H1 (cell line): ENCODE measurements at regions not wholly inside any gene's neighbourhood (a gene's known extent, or its start where the extent isn't known, plus 50 kb on each side); places are given as distances from the start of the nearest gene placed in this dataset.

Experiments used
- TF ChIP-seq, protein P1 (sequence below): IDR thresholded peaks from 2 replicates; pipeline ENCODE4 v1.6.1; 2011; ENCODE audit warnings: low read length, improper control_type of control experiment

DNA sequence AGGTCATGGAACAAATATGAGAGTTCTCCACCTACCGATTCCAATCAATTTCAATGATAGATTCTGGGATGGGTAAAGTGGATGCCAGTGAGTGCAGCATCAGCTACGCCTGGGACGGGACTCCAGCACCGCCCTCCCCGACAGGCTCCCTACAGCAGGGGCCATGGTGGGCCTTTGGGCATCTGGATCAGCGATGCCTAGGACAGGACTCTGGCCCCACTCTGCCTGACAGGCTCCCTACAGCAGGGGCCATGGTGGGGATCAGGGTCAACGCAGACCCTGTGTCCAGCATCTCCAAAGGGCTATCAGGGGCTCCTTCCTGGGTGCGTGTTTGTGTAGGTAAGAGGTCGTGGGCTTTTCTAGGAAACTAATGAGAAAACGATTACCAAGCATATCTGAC lies 111.2 kb upstream of the TCERG1L start (continued):
- TF ChIP-seq, protein P1, sequence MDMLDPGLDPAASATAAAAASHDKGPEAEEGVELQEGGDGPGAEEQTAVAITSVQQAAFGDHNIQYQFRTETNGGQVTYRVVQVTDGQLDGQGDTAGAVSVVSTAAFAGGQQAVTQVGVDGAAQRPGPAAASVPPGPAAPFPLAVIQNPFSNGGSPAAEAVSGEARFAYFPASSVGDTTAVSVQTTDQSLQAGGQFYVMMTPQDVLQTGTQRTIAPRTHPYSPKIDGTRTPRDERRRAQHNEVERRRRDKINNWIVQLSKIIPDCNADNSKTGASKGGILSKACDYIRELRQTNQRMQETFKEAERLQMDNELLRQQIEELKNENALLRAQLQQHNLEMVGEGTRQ: no peak
